A673 (cell line): ENCODE measurements at regions not wholly inside any gene's neighbourhood (a gene's known extent, or its start where the extent isn't known, plus 50 kb on each side); places are given as distances from the start of the nearest gene placed in this dataset.

Experiments
- BruUV-seq: library from RNA; stranded (reverse); fragments of 400-500 nt; replicated peaks from 2 replicates; lab custom pipeline; 2021; lab: Mats Ljungman, UMichigan
- CTCF ChIA-PET: fragments of 300-600 bp; sonication (Branson Sonifier 250); formaldehyde crosslinking; loops from one replicate; lab custom pipeline; 2022; ENCODE audit warnings: antibody characterized with exemption; lab: Charles Lee
- POLR2A ChIA-PET: fragments of 300-600 bp; sonication (Branson Sonifier 250); formaldehyde crosslinking; loops from one replicate; lab custom pipeline; 2022; ENCODE audit warnings: antibody characterized with exemption; ENCODE audit not compliant: low non-redundant PET; lab: Charles Lee
- DNase-seq: peaks from one replicate; pipeline ENCODE4 v3.0.0-alpha.2; 2015; ENCODE audit warnings: low spot score
- H3K27ac ChIP-seq: fragments of 200-600 bp; sonication (generic); 2 replicates; pipeline ENCODE4 v1.5.1; 2016; ENCODE audit warnings: mixed run types, low read depth, mild to moderate bottlenecking, mixed read lengths, antibody characterized with exemption, low read length; ENCODE audit not compliant: poor library complexity, severe bottlenecking
- H3K27me3 ChIP-seq: fragments of 200-600 bp; sonication (generic); replicated peaks from 2 replicates; pipeline ENCODE4 v1.6.1; 2017; ENCODE audit warnings: mixed run types, low read depth, mild to moderate bottlenecking, mixed read lengths, antibody characterized with exemption, low read length; ENCODE audit not compliant: insufficient read depth, poor library complexity
- H3K36me3 ChIP-seq: fragments of 200-600 bp; sonication (generic); 2 replicates; pipeline ENCODE4 v1.6.1; 2016; ENCODE audit warnings: mixed run types, mild to moderate bottlenecking, mixed read lengths, antibody characterized with exemption, low read length; ENCODE audit not compliant: insufficient read depth, poor library complexity, severe bottlenecking
- H3K4me1 ChIP-seq: fragments of 200-600 bp; sonication (generic); 2 replicates; pipeline ENCODE4 v1.6.1; 2017; ENCODE audit warnings: mixed run types, mild to moderate bottlenecking, mixed read lengths, antibody characterized with exemption, low read length; ENCODE audit not compliant: insufficient read depth, poor library complexity, severe bottlenecking
- H3K4me3 ChIP-seq: fragments of 200-600 bp; sonication (generic); 2 replicates; pipeline ENCODE4 v1.5.1; 2016; ENCODE audit warnings: low read depth, mixed run types, mild to moderate bottlenecking, mixed read lengths, low read length; ENCODE audit not compliant: poor library complexity, severe bottlenecking
- H3K9me3 ChIP-seq: fragments of 200-600 bp; sonication (generic); 2 replicates; pipeline ENCODE4 v1.6.1; 2016; ENCODE audit warnings: mixed run types, low read depth, mild to moderate bottlenecking, mixed read lengths, antibody characterized with exemption, low read length; ENCODE audit not compliant: poor library complexity, severe bottlenecking
- EZH2 ChIP-seq: fragments of 200-600 bp; sonication (generic); IDR thresholded peaks from 2 replicates; pipeline ENCODE4 v1.6.1; 2017; ENCODE audit warnings: borderline replicate concordance, low read depth, mild to moderate bottlenecking, mixed read lengths, antibody characterized with exemption, low read length; ENCODE audit not compliant: poor library complexity, severe bottlenecking
- intact Hi-C: fragments of 100-400 bp; cut with micrococcal nuclease; formaldehyde crosslinking; loops from one replicate; pipeline ENCODE4 v1.10.0; 2022; ENCODE audit not compliant: unreplicated experiment
- TF ChIP-seq, protein P1 (sequence below): fragments of 300-800, 200-600 bp; sonication (generic); conservative IDR thresholded peaks from 2 replicates; pipeline ENCODE4 v1.5.1; 2017; ENCODE audit warnings: low read depth, mild to moderate bottlenecking, antibody characterized with exemption, low read length, moderate library complexity, mixed read lengths

- H3K27ac ChIP-seq, result no peak overlapping the region
- no peak overlapping the region for H3K4me3 ChIP-seq
- CTCF ChIA-PET, result no interaction called here
- no TSS peak for BruUV-seq
- H3K9me3 ChIP-seq, result no peaks in the 10 kb centered on the region
- H3K4me1 ChIP-seq, result no peaks in the 10 kb centered on the region
- no peak for TF ChIP-seq EZH2
- TF ChIP-seq, protein P1, sequence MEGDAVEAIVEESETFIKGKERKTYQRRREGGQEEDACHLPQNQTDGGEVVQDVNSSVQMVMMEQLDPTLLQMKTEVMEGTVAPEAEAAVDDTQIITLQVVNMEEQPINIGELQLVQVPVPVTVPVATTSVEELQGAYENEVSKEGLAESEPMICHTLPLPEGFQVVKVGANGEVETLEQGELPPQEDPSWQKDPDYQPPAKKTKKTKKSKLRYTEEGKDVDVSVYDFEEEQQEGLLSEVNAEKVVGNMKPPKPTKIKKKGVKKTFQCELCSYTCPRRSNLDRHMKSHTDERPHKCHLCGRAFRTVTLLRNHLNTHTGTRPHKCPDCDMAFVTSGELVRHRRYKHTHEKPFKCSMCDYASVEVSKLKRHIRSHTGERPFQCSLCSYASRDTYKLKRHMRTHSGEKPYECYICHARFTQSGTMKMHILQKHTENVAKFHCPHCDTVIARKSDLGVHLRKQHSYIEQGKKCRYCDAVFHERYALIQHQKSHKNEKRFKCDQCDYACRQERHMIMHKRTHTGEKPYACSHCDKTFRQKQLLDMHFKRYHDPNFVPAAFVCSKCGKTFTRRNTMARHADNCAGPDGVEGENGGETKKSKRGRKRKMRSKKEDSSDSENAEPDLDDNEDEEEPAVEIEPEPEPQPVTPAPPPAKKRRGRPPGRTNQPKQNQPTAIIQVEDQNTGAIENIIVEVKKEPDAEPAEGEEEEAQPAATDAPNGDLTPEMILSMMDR, result no peak
- no peaks in the 10 kb centered on the region for H3K27me3 ChIP-seq
- H3K36me3 ChIP-seq, result no peaks in the 10 kb centered on the region
- POLR2A ChIA-PET, result no interaction called here
- intact Hi-C loops, result no loop called here
- DNase-seq, result no peak
Measured at GRCh38 chr2:824524-824923, 126.1 kb upstream of the SNTG2 start.

DNA sequence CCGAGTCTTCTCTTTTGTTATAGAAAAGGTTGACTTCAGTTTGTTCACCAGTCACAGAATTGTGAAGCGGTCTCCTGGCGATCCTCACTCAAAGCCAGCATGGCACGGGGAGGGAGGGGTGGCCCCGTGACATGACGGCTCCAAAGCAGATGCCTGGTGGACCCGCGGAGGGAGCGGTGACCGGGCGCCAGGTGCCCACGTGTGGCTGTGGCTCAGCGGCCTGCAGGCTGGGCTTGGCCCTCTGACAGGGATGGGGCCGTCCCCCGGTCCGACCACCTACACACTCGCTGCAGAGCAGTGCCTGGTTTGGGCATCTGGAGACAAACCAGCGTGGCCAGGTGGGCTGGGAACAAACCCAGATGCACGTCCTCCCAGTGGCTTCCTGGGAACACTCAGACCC, 129.1 kb upstream of the SNTG2 start:
- POLR2A ChIA-PET, result no interaction called here
- Histone ChIP-seq H3K27me3 (no peaks in the 10 kb centered on the region), H3K9me3 (no peaks in the 10 kb centered on the region), H3K4me3 (no peak overlapping the region), H3K36me3 (no peaks in the 10 kb centered on the region), H3K4me1 (no peaks in the 10 kb centered on the region), H3K27ac (no peak overlapping the region)
- no TSS peak for BruUV-seq
- CTCF ChIA-PET, result no interaction called here
- intact Hi-C loops, result no loop called here
- DNase-seq, result no peak
- TF ChIP-seq, protein P1, result no peak
- no peak for TF ChIP-seq EZH2

DNA sequence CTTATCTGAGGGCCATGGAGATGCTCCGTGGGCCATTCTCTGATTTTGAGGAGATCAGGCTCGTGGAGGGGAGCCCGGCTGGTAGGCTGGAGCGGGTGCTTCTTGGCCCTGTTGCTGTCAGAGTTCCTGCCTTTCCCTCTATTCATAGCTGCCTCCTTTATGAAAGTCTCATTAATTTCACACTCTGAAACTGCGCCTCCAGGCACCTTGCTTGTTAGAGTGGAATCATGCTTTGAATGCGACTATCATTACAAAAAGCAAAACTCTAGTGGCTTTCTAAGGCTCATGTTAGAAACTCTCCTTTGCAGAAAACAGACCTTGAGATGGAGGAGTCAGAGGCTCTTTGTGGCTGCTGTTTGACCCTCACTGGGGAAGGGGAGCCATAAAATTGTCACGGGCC, 131.0 kb upstream of the SNTG2 start:
- ChIA-PET POLR2A (no interaction called here), CTCF (no interaction called here)
- DNase-seq, result no peak
- intact Hi-C loops, result no loop called here
- TF ChIP-seq EZH2, result no peak
- TF ChIP-seq, protein P1, result no peak
- Histone ChIP-seq H3K9me3 (no peaks in the 10 kb centered on the region), H3K36me3 (no peaks in the 10 kb centered on the region), H3K27ac (no peak overlapping the region), H3K27me3 (no peaks in the 10 kb centered on the region), H3K4me3 (no peak overlapping the region), H3K4me1 (no peaks in the 10 kb centered on the region)
- no TSS peak for BruUV-seq

- CTCF ChIA-PET, result no interaction called here
- DNase-seq, result no peak
- no peak overlapping the region for H3K4me3 ChIP-seq
- intact Hi-C loops, result no loop called here
- H3K9me3 ChIP-seq, result no peaks in the 10 kb centered on the region
- no peaks in the 10 kb centered on the region for H3K36me3 ChIP-seq
- no TSS peak for BruUV-seq
- TF ChIP-seq, protein P1, result no peak
- TF ChIP-seq EZH2, result no peak
- no peak overlapping the region for H3K27ac ChIP-seq
- no peaks in the 10 kb centered on the region for H3K27me3 ChIP-seq
- POLR2A ChIA-PET, result no interaction called here
- H3K4me1 ChIP-seq, result no peaks in the 10 kb centered on the region
Measured at GRCh38 chr2:819121-819520, 131.5 kb upstream of the SNTG2 start.
